LoVo (cell line): ENCODE measurements at regions not wholly inside any gene's neighbourhood (a gene's known extent, or its start where the extent isn't known, plus 50 kb on each side); places are given as distances from the start of the nearest gene placed in this dataset.
"Not testable (repeated sequence)": the region's sequence is repeated elsewhere in the genome, so short reads cannot be mapped to it uniquely, and the experiment has no call there.

Experiments
- DNase-seq: peaks from one replicate; pipeline ENCODE4 v3.0.0-alpha.2; 2016; ENCODE audit warnings: low spot score

DNA sequence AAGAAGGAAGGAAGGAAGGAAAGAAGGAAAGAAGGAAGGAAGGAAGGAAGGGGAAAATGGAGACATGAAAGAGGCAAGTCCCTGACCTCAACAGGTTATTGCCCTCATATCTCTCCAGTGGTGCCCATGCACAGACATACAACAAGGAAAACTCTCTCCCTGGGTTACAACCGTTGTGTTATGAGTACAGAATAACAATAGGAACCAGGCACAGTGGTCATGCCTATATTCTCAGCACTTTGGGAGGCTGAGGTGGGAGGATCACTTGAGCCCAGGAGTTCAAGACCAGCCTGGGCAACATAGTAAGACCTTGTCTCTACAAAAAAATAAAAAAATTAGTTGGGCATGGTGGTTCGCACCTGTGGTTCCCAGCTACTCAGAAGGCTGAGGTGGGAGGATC lies 139.4 kb upstream of the HMGA2 start:
- no peak for DNase-seq

DNA sequence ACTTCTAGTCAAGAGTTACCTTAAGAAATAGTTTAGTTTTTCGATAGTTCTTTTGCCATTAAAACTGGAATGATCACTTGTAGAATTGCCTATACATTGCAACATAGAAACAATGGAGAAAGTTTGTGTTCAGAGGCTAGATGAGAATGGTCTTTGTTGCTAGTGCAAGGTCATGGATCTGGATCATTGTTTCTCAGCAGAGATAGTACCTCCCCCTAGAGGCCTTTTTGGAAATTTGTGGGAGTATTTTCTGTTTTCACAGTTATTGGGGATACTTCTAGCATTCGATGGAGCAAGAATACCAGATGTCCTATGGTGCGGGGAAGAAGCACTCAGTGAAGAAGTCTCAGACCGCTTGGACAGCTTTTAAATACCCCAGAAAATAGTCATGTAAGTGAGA lies 138.8 kb upstream of the HMGA2 start:
- peak; percentile 49 for DNase-seq

DNA sequence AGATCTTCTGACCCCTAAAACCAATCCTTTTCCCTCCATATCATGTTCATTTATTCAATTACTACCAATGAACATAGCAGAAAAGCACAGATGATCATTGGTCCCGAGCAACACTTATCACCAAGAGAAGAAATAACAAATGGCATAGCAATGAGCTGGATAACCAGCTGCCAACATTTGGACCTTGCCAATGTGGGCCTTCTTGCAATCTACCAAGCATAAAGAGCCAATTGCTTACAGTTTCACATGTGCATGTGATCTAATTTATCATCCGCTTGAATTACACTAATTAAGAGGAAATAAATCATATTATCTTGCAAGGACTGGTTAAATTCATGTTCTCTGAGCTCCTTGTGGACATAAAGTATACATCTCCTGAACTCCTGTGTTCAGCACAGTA lies 134.8 kb upstream of the HMGA2 start:
- DNase-seq, result no peak

DNA sequence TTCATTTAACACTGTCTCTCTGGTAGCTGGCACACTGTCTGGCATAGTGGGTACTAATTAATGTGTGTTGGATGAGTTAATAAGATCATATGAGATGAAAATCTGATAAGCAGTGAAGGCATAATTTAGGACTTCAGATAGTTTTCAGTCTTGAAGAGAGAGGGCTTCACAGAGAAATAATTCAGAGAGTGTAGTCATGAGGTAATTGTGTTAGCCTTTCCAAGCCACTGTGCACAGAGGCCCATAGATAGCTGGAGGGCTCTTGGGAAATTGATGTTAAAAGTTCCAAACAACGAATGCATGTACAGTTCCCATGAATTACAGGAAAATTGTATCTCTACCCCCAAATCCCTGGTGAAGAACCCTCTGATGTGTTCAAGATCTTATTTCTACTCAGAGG lies 133.8 kb upstream of the HMGA2 start:
- DNase-seq, result no peak

DNA sequence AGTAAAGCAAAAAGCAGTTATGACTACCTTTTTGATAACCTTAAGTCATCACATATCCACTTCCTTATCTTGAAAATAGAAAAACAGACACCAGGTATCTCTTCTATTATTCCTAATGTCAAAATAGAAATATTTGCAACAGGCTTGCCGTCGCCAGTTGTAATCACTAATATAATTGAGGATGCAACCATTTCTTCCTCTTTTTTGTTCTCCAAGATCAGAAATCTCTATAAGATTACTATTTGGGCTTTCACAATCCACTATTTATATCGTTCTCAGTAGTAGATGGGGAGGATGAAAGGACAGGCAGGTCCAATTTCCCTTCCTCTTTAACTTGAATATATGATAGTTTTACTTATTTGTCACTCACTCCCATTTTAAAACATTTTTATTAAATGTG lies 130.2 kb upstream of the HMGA2 start:
- DNase-seq, result no peak

DNA sequence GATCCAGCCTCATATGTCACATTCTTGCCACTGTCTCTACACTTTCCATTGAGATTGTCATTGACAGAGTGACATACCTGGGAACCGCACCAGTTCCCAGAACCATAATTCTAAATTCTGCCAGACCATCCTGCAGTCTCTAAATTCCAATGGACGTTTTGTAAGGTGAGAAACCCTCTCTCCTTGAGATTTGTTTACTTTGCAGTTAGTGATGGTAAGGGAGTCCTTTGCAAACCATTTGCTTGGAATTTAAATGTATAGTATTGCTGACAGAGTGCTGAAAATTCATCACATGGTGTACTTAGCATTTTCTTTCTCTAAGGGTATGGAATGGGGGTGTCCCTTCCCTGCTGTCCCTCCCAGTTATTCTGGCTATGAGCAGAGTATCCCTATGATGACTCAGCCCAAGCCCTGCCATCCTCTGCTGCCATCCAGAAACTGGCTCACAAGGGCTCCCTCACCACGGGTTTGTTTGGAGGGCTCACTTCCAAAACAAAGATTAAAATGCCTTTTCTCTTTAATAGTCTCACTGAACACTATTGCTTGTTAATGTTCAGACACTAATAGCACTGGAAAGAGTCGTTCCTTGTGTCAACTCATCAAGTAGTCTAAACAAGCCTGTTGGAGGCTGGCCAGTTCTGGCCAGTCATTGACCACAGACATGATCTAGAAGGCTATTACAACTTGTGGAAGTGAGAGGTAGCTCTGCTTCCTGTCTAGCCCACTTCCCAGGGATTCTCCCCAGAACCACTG lies 129.0 kb upstream of the HMGA2 start:
- peak; percentile 86 for DNase-seq

DNA sequence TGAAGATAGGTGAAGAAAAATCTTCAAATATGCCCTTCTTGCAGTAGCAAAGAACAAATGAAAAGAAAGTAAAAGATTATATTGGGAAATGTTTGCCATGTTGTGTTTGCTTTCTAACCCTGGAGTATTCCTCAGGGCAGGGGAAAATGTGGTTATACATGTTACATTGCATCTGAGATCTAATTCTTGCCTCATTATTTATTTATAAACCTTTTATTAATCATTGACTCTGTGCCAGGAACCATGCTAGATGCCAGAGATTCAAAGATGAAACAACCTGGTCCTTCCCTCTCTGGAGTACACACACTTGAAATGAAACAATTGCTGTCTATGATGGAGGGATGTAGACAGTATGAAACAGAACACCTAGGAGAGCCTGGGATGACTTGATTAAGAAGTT lies 128.1 kb upstream of the HMGA2 start:
- no peak for DNase-seq

DNA sequence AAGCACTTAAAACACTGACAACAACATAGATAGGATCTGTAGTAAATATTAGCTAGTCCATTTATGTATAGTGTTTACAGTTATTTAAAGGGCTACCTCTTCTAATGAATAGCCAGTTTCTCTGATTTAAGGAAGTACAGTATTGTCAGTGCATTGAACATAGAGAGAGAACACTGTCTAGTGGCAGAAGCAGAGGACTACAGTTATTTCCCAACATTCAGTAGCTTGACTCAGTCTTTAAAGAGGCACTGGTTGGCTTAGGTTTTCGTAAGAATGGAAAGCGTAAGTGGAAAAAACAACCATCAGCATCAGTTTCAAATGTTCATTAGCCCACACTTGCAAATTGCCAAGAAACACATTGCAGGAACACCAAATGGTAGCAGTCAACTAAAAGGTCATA lies 125.0 kb upstream of the HMGA2 start:
- no peak for DNase-seq

DNA sequence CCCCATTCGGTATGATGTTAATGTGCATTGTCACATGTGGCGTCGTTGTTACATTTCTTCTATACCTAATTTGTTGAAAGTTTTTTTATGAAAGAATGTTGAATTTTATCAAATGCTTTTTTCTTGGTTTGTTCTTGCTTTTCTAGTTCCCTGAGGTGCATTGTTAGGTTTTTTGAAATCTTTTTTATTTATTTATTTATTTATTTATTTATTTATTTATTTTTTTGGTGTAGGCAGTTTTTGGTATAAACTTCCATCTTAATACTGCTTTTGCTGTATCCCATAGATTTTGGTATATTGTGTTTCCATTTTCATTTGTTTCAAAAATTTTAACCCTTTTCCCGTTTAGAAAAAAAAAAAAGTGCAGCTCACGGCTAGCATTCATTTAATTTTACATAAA lies 121.1 kb upstream of the HMGA2 start:
- DNase-seq, result no peak

DNA sequence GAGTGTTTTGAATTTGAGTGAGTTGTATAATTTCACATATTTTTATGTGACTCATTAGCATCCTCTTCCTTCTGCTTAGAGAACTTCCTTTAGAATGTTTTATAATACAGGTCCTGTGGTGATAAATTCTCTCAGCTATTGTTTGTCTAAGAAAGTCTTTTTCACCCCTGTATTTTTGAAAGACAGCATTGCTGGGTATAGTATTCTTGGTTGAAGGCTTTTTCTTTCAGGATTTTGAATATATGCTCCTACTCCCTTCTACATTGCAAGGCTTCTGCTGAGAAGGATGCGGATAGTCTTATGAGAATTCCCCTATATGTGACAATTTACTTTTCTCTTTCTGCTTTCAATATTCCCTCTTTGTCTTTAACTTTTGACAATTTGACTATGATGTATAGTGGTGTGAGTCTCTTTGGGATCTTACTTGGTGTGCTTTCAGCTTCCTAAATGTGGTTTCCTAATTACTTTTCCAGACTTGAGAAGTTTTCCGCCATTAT lies 118.9 kb upstream of the HMGA2 start:
- DNase-seq, result no peak

DNA sequence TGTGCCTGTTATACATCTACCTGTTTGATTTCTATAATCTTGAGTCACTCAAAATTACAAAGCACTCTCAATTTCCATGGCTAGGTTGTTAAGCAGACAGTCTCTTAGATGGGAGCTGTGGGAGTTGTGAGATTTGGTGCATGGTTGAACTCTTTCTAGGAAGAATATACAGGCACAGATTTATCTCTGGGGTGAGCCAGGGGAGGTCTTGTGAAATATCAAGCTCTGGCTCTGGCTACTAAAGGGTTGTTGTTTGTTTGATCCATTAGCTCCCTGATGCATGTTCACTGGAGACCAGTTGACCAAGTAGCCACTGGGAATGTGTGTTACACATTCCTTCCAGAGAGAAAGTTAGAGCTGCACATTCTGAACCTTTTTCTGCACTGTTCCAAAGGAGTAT lies 117.2 kb upstream of the HMGA2 start:
- no peak for DNase-seq

DNA sequence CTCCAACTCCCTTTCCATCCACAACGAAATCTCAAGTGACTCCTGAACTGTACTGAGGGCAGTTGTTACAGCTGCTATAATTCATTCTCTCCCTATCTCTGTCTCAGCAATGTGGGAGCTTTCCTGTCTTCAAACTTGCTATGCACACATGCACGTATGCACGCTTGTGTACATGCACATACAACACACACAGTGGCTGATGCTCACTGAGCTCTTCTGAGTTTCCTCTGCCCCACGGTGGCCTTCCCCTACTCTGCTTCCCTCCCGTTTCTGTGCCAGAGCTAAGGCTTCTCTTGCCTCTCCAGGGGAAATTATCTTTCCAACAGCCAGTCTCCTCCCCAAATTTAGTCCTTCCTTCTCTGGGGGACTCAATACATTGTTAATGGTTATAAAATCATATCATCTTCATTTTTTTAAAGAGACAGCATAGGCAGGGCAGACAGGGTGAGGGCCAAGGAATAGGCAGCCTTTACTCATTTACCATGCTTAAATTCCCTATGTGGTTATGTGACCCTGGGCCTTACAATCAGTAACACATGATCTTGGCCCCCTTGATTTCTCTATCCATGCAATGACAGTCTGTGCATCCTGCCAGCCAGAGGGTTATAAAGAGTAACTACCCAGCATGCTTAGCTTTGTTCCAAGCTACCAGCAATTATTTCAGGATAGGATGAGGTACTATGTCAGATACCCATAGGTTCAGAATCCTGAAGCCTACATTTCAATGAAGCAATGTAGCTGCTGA lies 111.9 kb upstream of the HMGA2 start:
- no peak for DNase-seq

DNA sequence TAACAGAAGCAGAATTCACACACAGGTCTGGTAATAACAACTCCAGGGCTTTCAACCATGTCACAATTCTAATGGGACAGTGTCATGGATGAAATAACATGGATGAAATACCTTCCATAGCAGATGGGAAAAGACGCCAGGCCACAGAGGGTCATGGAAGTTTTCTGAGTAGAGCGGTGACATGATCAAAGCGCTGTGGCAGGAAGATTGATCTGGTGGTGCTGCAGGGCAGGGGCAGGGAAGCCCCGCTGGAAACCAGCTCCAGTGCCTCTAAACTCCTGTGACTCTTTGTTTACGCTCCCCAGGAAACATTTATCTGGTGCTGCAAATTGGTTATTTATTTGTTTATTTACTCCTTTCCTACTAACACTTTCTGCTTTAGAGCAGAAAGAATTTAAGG lies 108.3 kb upstream of the HMGA2 start:
- DNase-seq, result no peak

DNA sequence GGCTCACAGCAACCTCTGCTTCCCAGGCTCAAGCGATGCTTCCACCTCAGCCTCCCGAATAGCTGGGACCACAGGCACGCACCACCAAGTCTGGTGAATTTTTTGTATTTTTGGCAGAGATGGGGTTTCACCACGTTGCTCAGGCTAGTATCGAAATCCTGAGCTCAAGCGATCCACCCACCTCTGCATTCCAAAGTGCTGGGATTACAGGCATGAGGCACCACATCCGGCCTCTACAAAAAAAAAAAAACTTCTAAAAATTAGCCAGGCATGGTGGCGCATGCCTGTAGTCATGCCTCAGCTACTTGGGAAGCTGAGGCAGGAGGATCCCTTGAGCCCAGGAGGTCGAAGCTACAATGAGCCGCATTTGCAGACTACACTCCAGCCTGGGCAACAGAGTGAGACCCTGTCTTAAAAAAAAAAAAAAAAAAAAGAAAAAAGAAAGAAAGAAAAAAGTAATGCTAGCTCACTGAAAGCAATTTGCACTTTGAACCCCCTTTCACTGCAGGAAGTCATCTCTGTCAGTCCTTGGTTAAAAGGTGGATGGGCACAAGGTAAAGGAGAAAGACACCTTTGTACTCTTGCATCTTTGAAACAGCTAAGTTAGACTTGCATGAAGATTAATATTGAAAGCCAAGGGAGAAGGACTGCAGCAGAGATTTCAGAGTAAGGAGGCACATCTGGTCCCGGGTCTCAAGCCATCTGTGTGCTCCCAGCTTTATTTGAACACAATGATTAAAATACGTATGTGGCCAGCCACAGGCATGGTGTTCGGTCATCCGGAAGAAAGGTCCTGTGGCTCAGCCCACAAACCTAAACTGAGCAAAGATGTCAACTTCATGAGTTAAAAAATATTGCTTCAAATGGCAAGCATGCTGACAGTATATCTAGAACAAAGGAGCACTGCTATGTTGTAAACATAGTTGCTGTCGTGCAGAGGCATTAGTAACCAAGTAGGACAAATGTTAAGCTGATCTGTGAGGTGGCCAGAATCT lies 103.8 kb upstream of the HMGA2 start:
- DNase-seq, result no peak

DNA sequence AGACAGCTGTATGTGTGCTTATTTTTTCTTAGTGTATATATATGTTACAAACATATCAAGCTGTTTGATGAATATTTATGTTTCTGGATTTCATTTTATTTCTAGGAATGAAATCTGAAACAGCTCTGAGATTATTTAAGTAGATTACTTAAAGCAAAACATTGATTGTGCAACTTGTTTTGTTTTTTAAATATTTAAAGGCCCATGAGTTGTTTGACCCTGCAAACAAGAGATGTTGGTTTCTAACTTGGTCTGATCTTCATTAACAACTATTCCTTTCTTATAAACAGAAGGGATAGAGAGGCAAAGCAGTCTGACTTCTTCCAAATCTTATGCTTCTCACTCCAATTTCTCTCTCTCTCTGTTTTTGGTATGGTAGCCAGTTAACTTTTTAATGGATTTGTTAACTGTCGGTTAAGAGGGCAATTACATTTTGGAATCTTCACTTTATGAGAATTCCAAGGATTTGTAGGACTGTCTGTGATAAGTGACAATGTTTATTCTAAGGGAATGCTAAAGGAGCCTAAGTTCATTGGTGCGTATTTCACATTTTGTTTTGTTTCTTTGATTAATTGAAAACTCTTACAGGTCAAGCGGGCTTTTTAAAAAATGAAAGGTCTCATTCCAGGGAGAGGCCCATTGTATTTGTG lies 102.6 kb upstream of the HMGA2 start:
- no peak for DNase-seq

DNA sequence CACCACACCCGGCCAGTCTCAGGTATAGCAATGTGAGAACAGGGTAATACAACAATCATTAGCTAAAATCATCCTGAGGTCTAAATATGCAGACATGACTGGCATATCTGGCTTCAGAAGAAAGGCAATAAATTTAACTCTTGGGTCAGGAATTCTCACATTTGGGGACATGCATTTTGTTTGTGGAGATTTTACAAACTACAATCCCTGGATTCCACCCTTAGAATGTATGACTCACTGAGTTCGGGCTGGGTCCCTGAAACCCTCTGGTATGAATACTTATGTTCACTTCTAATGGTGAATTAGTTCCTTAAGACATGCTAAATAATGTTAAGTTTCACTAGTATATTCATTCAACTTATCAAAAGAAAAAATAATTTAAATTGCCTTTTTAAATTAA lies 98.9 kb upstream of the HMGA2 start:
- no peak for DNase-seq

DNA sequence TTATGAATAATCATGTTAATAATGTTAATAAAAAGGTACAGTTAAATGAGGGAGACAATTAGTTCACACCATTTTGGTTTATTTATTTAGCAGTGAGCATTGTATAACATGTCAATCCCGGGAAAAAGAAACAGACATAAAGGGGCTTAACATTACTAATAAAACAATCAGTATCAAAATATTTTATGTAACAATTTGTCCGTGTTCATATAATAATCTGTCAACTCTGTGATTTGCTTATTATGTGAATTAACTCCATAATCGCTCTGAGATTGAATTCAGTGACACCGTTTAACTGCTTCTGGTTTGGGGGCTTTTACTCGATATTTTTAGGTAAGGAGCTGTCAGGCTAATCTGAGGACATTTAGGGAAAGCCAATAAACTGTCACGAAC lies 95.8 kb upstream of the HMGA2 start:
- DNase-seq, result no peak

DNA sequence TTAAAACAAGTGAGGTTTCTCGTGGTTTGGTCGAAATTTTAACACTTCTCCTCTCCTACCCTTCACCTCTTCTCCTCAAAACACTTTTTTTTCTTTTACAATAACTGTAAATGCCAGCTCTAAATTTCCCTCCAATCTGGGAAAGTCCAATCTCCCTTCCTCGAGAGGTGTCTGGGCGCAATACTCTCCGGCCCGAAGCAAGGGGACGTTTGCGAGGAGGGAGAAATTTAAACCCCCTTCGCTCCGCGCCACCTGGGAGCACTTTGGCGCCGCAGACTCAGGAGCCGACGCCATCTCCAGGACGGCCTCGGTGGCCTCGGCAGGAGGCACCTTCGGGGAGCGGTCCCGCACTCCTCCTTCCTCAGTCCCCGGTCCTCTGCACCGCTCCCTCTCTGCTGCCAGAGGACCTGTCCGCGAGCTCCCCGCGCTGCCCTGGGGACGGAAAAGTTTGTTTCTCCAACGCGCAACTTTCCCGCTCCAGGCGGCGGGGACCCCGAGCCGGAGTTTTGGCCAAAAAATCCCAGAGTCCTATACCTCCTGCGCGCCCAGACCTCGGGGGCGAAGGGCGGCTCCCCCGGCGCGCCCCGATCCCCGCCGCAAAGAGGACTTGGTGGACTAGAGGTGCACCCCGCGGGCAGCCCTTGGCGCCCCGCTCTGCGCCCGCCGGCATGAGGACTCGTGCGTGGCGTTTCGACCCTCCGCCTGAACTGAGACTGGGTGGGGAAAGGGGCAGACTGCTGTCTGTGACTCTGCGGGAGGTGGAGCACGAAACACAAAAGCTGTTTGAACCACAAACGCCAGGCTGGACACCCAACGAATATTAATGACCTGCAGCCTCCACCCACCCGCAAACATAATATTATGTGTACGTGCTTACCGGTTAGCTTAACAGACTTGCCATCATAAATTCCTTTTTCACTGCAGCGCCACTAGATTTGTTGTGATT lies 95.2 kb upstream of the HMGA2 start:
- DNase-seq, result peak; percentile 43

DNA sequence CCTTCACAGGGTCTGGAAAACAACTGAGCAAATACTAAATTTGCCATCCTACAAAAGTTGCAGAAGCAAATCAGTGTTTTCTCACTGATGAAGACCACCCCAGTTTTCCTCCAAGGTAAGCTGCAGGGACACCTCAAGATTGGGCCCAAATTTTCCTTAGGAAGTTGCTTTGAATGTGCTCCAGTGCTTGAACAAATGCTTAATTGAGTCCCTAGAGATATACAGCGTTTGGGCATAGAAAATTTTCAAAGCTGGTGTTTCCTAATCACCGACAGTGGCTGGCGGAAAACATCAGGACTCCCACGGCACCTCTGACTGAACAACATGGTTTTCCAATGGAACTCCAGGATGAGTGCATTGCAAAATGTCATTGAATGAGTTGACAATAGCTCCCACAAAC lies 92.5 kb upstream of the HMGA2 start:
- DNase-seq, result no peak

DNA sequence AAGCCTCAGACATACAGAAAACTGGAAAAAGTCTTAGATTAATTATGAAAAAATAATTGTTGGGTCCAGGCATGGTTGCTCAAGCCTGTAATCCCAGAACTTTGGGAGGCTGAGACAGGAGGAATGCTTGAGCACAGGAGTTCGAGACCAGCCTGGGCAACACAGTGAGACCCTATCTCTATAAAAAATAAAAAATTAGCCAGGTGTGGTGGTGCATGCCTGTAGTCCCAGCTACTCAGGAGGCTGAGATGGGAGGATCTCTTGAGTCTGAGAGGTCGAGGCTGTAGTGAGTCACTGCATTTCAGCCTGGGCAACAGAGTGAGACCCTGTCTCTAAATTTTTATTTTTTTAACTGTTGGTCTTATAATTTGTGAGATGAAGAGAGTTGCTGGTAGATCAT lies 90.6 kb upstream of the HMGA2 start:
- DNase-seq, result not testable (repeated sequence)

DNA sequence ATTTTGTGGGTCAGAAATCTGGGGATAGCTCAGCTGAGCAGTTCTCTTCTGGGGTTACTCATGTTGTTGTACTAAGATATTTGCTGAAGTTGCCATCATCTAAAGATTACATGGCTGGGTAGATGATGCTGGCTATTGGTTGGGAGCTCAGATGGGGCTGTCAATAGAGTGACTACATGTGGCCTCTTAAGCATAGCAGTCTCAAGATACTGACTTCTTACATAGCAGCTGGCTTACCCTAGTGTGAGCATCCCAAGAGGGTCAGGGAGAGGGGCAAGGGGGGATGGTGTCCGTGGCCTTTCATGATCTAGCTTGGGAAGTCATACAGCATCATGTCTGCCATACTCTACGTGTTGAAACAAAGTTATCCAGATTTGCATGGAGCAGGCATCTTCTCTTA lies 90.1 kb upstream of the HMGA2 start:
- DNase-seq, result no peak
